ENCODE measurements at regions not wholly inside any gene's neighbourhood (a gene's known extent, or its start where the extent isn't known, plus 50 kb on each side); places are given as distances from the start of the nearest gene placed in this dataset.

DNA sequence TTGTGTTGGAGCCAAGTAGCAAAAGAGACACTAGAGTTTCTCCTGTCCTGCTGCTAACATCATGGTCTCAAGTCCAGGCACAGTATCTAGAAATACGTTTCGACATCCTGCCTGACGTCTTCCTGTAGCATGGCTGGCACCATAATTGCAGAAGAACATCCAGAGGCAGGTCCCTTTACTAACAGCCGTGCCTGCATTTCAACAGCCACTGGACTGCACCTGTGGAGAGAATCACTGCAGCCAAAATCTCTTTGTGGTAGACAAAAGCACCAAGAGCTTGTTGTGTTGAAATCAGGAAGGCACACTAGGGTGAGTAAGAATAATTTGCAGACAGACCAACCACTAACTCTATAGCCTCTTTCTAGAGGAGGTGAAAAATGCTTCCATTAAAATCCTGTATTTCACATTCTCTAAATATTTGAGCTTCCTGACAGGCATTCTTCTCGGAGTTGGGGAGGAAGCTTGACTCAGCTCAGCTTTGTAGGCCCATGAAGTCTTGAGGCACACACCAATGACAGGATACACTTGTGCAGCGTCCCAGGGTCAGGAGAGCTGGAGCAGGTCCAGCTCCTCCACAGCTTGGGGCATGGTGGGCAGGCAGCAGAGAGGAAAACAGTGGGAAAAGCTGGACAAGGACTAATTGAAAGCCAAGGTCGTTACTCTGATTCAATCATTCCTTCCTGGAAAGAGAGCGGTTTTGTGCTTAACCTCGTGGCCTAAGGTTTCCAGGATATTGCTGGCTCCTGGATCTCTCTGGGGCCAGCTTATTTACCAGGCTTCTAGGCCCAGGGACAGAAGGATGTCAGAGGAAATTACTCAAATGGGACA, 244.9 kb downstream of the FAM43A start:
- peak; percentile 67 for DNase-seq (ENCODE audit: low spot score)
- peak; percentile 68 for ATAC-seq
- intact Hi-C loops (cut with DNase I): no loop called here

DNA sequence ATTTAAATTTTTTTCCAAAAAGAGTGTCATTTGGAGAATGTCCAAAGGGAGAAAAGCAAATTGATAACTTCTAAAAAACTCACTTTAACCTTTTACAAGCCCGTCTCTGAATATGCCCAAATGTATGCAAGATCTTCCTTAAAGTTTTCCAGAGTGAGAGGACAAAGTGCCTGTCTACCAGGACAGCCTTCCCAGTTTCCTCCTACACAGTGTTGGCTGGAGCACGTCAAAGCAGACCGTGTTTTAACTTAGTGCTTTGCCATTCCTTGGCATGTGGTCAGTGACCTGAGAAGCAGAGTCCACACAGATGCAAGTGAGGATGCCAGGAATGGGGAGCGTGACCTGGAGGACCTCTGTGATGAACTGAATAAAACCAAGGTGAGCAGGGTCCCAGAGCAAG, 245.7 kb downstream of the FAM43A start:
- intact Hi-C loops (cut with DNase I): no loop called here
- DNase-seq (ENCODE audit: low spot score) (no peak), ATAC-seq (no peak)

DNA sequence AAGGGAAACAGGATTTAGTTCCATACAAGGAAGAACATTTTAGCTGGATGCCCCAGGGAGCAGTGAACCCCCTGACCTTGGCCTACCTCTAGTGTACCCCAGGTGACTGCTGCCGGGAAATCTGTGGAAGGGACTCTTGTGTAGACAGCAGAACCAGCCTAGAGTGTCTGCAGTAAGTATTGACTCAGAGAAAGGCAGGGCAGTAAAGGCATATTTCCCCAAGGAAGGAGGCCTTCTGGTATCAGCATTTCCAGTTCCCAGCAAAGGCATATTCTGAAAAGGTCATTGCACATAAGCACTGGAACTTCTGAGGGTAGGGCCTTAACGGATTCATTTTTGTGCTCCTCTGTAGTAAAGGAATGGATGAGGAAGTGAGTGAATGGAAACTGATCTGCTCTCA, 246.2 kb downstream of the FAM43A start:
- DNase-seq (ENCODE audit: low spot score): no peak
- ATAC-seq: no peak
- intact Hi-C loops (cut with DNase I): no loop called here

DNA sequence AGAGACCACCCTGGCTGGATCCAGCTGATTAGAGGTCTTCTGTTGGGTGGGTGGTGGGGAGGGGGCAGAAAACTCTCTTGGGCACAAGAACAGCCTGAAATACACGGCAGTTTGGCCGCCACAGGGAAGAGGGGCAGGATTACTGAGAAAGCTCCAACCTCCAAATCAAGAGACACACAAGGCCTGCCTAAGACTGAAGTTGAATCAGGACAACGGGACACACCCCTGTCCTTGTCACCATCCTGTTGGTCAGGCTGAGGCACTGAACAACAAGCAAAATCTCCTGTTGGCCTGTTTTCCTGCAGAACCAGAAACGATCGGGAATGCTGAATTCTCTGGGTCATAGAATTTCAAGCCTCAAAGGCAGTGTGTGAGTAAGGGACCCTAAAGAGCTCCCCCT, 247.8 kb downstream of the FAM43A start:
- intact Hi-C loops (cut with DNase I): no loop called here
- DNase-seq (ENCODE audit: low spot score) (no peak), ATAC-seq (no peak)

DNA sequence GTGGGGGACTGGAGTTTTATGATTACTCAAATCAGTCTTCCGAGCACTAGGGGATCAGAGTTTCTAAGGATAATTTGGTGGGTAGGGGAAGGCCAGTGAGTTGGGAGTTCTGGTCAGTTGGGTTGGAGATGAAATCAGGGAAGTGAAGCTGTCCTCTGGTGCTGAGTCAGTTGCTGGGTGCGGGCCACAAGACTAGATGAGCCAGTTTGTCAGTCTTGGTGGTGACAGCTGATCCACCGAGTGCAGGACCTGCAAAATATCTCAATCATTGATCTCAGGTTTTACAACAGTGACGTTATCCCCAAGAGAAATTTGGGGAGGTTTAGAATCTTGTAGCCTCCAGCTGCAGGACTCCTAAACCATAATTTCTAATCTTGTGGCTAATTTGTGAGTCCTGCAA, 249.4 kb downstream of the FAM43A start:
- ATAC-seq (no peak), DNase-seq (ENCODE audit: low spot score) (no peak)
- intact Hi-C loops (cut with DNase I): no loop called here

DNA sequence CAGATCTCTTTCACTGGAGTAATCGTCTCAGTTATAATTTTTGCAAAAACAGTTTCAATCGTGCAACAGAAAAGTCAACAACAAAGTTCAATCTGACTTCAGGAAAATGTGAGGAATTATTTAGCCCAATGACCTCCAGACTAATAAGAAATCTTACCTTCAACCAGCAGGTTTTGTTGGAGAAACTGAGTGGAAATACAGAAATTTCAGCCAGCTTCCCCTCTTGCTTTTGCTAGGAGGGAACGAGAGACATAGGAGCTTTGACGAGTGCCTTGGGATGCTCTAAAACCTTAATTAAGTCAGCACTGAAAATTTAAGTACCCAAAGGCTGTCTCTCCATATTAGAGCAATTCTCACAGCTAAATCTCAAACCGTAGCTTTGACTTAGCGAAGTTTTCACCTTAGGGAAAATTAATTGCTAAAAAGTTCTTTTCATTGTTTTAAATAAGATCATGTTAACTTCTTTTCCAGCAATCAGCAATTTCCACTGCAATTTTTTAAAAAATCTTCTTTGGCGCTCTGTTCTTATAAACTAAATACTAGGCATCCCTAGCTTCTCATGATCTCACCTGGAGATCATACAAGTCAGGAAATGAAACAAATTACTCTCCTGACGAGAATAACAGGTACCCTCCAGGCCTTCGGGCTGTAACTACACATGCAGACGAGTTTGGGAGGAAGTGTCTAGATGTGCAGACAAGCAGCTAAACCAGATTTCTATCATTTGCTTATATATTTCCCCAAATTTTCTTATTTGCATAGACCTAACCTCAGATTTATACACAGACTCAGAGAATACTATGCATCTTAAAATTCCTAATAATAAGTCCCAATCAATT, 250.2 kb downstream of the FAM43A start:
- intact Hi-C loops (cut with DNase I): no loop called here
- DNase-seq (ENCODE audit: low spot score) (no peak), ATAC-seq (no peak)

DNA sequence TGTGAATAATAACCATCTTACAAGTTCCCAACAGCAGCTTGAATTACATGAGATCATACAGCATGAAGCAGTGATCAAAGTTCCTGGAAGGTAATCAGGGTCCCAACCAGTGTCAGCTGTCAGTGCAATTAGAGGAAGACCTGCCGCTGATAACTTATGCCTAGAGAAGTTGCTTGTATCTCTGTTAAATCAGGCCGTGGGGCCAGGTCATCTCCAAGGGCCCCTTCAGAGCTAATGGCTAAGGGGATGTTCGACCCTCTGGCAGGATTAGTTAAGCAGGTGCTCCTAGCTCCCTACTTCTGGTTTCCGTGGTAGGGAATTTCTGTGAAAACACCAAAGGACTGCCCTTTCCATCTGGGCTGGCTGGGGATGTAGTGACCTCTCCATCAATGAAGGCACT, 251.0 kb downstream of the FAM43A start:
- no peak for ATAC-seq
- no peak for DNase-seq (ENCODE audit: low spot score)
- intact Hi-C loops (cut with DNase I): no loop called here

DNA sequence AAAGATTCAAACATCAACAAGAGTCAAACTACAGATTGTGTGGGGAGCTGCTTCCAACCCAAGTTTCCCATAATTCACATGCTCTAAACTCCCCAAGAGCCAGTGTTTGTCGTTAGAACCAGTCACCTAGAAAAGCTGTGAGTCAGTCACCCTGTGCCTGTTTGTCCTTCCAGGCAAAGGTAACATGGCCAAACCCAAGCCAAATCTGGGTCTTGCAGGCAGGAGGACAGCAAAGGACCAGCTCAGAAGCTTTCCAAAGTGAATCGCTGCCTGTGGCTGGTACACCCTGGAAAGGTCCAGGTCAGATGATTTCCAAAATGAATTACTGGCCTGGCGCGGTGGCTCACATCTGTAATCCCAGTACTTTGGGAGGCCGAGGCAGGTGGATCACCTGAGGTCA, 251.5 kb downstream of the FAM43A start:
- DNase-seq (ENCODE audit: low spot score) (peak; percentile 15), ATAC-seq (no peak)
- intact Hi-C loops (cut with DNase I): no loop called here

DNA sequence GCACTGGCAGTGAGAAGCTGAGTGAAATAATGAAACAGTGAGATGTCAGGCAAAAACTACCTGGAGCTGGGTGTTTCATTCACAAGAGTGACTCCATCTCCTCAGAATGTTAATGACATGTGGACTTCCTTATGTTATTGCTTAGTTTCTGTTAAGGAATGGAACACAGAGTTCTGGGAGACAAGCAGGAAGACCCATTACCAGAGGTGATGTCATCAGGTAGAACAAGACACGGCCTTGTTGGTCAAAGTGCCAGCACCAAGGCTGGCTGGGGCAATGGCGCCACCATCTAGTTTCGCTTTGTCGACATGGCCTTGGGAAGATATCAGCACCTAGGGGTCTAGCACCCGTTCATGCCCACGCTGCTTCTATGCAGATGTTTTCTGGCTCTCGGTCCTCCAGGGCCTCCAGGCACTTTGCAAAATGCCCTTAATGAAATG, 252.2 kb downstream of the FAM43A start:
- intact Hi-C loops (cut with DNase I): no loop called here
- ATAC-seq (no peak), DNase-seq (ENCODE audit: low spot score) (no peak)

DNA sequence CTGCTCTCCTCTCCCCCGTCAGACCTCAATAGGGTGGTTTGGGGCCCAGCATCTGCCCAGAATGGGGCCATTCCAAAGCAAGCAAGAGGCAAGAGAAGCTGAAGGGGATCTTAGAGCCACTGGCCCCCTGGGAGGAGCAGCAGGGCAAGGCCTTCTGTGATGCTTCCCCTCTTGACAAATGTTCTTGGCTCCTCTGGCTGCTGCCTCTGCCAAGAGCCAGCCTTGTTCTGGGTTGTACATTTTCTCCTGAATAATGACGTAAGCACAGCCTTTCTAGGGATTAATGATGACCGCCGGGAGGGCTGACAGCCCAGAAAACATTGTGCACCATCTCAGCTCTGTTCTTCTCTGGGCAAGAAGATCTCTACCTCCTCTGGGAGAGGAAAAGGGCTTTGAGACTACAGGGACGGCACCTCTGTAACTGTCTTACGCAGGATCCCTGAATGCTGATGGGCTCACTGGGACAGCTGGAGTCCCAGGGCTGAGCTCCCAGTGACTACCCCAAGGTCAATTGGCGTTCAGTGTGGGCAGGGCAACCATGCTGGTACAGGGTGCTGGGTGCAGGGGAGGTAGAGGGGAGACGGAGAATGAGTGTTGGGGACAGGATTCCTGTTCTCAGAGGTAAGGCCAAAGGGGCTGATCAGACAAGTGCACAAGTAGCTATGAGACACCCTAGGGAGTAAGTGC, 253.3 kb downstream of the FAM43A start:
- intact Hi-C loops (cut with DNase I): no loop called here

DNA sequence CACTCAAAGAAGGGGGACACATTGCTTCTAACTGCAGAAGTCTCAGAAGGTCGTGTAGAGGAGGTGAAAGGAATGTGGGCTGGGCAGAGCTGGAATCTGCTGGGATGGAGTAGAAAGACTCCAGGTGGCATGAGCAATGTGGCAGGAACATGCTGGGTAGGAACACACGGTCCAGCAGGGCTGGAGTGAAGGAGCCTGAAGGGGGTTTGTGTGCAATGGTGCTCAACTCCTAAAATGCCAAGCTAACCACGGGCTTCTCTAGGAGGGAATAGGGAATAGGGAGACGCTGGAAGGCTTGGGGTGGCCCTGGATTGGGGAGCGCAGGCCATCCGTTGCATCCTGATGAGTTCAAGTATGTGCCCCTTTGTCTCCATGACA, 253.8 kb downstream of the FAM43A start:
- intact Hi-C loops (cut with DNase I): no loop called here
- DNase-seq (ENCODE audit: low spot score) (no peak), ATAC-seq (no peak)

More for the DNA sequence above, 253.3 kb downstream of the FAM43A start:
- peak; percentile 29 for ATAC-seq
- no peak for DNase-seq (ENCODE audit: low spot score)

DNA sequence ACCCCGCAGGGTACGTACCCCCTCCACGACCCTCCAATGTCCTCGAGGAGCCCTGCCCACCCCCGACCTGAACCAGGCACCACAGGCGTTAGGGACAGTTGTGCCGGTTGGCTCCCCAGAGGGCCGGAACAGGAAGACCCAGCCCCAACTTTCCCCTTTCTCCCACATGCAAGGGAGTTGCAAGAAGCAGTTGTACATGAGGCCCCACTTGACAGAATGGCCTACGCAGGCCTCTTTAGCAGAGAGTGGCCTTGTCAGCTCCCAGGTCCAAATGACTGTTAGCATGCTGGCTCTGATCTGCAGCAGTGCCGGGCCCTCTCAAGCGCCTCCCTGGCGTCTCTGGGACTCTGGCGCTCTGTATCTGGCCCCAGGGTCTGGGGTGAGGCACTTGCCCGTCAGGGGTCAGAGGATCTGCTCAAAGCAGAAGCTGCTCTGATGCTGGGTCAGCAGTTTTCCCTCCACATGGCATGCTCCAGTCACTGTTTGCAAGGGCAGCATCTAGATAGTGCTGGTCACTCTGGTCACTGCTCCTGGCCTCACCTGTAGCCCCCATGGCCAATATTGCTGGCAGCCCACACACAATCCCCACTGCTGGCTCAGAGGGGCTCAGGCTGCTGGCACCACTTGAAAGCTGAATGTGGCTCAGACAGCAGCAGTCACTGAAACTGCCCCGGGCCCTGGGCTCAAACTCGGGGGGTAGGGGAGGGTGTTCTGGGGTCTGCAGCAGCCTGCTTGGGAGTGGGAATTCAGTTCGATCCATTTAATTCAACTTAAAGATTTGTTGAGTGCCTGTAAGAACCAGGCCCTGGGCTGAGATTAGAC, 254.5 kb downstream of the FAM43A start:
- peak; percentile 58 for ATAC-seq
- intact Hi-C loops (cut with DNase I): no loop called here
- no peak for DNase-seq (ENCODE audit: low spot score)

DNA sequence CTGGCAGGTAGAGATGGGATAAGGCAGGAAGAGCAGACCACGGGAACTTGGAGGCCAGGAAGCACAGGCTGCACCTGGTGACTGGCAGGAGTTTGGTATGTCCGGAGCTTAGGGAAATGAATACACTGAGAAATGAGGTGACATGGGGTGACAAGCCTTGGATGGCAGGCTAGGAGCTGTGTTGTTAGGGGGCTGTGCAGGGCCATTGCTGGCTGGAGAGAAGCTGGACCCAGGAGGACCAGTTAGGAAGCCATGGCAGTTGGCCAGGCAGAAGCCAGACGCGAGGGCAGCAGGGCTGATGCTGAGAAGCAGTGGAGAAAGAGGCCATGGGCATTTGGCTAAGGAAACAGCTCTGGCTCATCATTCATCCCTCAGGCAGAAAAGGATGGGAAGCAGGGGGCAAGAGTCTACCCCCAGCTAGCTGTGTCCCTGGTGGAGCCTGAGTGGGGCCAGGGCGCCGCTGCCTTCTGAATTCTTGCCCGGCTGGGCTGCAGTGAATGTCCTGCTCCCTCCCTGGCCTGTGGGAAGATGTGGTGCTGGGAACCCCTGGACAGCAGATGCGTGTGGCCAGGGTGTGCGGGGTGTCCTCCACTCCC, 255.8 kb downstream of the FAM43A start:
- ATAC-seq (no peak), DNase-seq (ENCODE audit: low spot score) (no peak)

DNA sequence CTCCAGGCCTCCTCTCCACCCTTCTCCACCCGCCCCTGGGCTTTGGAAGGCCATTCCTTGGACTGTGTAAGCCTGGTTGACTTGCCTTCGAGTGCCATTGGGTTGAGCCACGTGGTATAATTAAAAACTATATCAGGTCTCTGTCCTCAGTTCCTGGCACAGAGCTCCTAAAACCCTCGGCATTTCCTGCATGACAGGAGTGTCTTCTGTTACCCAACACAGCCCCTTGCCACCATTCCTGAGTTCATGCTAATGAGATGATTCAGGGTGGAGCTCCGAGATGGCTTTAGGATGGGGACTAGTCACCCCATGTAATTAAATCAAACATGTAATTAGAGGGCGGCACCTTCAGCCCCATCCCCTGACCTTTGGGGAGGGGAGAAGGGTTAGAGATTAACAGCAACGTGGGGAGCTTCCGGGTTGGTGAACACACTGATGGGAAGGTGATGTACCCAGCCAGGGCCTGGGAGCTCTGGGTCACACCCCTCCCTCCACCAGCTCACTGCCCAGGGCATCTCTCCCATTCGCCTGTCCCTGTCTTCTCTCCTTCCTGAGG, 256.4 kb downstream of the FAM43A start:
- no peak for ATAC-seq
- intact Hi-C loops (cut with DNase I): no loop called here
- DNase-seq (ENCODE audit: low spot score): no peak

More for the DNA sequence above, 255.8 kb downstream of the FAM43A start:
- intact Hi-C loops (cut with DNase I): no loop called here

DNA sequence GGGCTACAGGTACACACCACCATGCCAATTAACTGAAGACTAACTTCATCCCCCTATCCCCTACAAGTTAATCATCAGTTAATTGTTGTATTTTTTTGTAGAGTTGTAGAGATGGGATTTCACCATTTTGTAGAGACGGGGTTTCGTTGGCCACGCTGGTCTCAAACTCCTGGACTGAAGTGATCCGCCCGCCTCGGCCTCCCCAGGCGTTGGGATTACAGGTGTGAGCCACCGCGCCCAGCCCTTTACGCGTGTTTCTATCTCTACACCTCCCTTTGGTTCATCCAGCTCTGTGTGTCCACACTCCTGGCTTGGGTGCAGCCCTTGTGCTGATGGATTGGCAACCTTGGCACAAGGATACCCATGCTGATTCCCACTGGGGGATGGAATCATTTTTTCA, 258.8 kb downstream of the FAM43A start:
- intact Hi-C loops (cut with DNase I): no loop called here
- ATAC-seq (no peak), DNase-seq (ENCODE audit: low spot score) (no peak)

DNA sequence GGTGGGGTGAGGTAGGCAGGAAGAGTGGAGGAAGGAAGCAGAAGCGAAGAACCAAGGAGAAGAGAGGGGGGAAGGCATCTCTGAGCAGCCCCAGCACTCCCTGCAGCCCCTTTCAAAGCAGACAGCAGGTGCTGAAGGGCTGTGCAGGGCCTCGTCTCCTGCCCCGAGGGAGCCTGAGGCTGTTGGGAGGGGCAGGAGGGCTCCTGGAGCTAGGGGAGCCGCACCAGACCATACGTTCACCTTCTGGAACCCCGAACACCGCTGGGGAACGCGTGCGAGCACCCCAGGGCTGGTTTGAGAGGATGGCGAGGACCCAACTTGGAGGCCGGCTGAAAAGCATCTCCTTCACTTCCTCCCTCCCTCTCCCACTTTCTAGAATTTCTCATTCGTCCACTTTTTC, 259.8 kb downstream of the FAM43A start:
- DNase-seq (ENCODE audit: low spot score) (no peak), ATAC-seq (no peak)
- intact Hi-C loops (cut with DNase I): no loop called here

DNA sequence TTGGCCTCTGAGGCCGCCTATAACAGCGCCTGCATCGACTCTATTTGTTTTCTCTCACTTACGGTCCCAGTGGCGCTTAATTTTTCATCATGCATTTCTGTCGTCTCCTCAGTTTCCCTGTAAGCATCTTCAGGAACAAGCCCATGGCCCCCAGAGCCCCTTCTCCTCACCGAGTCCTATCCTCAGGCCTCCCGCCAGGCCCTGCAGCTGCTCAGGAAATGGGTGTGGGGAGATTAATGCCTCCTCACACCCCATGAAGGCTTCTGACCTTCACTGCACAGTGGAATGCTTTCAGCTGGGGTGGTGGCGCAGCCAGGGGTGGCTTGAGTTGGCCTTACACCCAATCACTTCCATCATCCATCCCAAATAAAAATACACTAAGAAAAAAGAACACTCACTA, 260.4 kb downstream of the FAM43A start:
- ATAC-seq (no peak), DNase-seq (ENCODE audit: low spot score) (no peak)
- intact Hi-C loops (cut with DNase I): no loop called here

DNA sequence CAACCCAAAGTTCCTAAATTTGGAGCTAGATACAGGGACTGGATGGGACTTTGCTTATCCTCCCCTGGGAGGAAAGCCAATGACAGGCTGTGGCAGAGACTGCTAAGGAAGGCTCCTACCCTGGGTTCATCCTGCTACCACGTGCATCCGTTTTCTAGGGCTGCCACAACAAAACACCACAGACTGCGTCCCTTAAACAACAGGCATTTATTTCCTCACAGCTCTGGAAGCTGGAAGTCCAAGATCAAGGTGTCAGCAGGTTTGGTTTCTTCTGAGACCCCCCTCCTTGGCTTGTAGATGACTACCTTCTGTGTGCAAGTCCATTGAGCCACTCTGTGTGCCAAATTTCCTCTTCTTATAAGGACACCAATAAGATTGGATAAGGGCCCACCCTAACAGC, 263.9 kb downstream of the FAM43A start:
- ATAC-seq (no peak), DNase-seq (ENCODE audit: low spot score) (no peak)
- intact Hi-C loops (cut with DNase I): no loop called here
